Natural killer cell (primary cell): ENCODE measurements at regions not wholly inside any gene's neighbourhood (a gene's known extent, or its start where the extent isn't known, plus 50 kb on each side); places are given as distances from the start of the nearest gene placed in this dataset.

ENCODE experiments used
- ATAC-seq, 3 donors: fragments of 150-1000 bp in 2 of 3; fragments of 200-7000 bp in 1 of 3; cut with Tn5 transposase; 1 replicate in 1 of 3; 2 replicates in 2 of 3; pipeline ENCODE4 v1.10.0; 2021; ENCODE audit warnings: mild to moderate bottlenecking in 2 of 3, moderate library complexity in 2 of 3
- DNase-seq, 2 donors: peaks; one replicate each; pipeline versions ENCODE4 v3.0.0 to v3.0.0-alpha.2; 2013 to 2021; ENCODE audit warnings: mixed read lengths in 1 of 2
- H3K27ac ChIP-seq: one replicate; pipeline ENCODE4 v1.5.1; 2013; ENCODE audit warnings: mild to moderate bottlenecking, low read length
- H3K27me3 ChIP-seq: one replicate; pipeline ENCODE4 v1.6.1; 2013; ENCODE audit warnings: low read length; ENCODE audit not compliant: control insufficient read depth, insufficient read depth
- H3K36me3 ChIP-seq: one replicate; pipeline ENCODE4 v1.6.1; 2013; ENCODE audit warnings: low read length; ENCODE audit not compliant: control insufficient read depth, insufficient read depth
- H3K4me1 ChIP-seq: one replicate; pipeline ENCODE4 v1.6.1; 2013; ENCODE audit warnings: low read length; ENCODE audit not compliant: control insufficient read depth, insufficient read depth
- H3K4me3 ChIP-seq: one replicate; pipeline ENCODE4 v1.5.1; 2013; ENCODE audit warnings: low read length
- H3K9me3 ChIP-seq: one replicate; pipeline ENCODE4 v1.6.1; 2013; ENCODE audit warnings: low read length; ENCODE audit not compliant: control insufficient read depth, insufficient read depth
- H3K27ac Mint-ChIP-seq, 2 donors: one replicate each; pipeline ENCODE4 v1.8.0; 2022; ENCODE audit warnings: mild to moderate bottlenecking in 2 of 2, mixed read lengths in 2 of 2, moderate library complexity in 1 of 2
- H3K27me3 Mint-ChIP-seq, 2 donors: one replicate each; pipeline ENCODE4 v1.8.0; 2022; ENCODE audit warnings: low read depth in 2 of 2, mixed read lengths in 2 of 2
- H3K36me3 Mint-ChIP-seq: one replicate; pipeline ENCODE4 v1.8.0; 2022; ENCODE audit warnings: mixed read lengths
- H3K4me1 Mint-ChIP-seq, 2 donors: one replicate each; pipeline ENCODE4 v1.8.0; 2022; ENCODE audit warnings: mixed read lengths in 2 of 2
- H3K4me3 Mint-ChIP-seq: one replicate; pipeline ENCODE4 v1.8.0; 2022; ENCODE audit warnings: mild to moderate bottlenecking, moderate library complexity, mixed read lengths
- H3K9me3 Mint-ChIP-seq, 2 donors: one replicate each; pipeline ENCODE4 v1.8.0; 2022; ENCODE audit warnings: mixed read lengths in 2 of 2
- CTCF ChIP-seq: fragments of 200-600 bp; IDR thresholded peaks from one replicate; pipeline ENCODE4 v1.8.0; 2022; ENCODE audit warnings: antibody characterized with exemption
- WGBS: methylation state at CpG from one replicate; pipeline ENCODE4 v1.1.7; 2013; ENCODE audit warnings: missing lambda C conversion rate; ENCODE audit not compliant: insufficient coverage; 5-methylcytosine and 5-hydroxymethylcytosine counted together
- intact Hi-C: fragments of 100-400 bp; cut with micrococcal nuclease; formaldehyde crosslinking; loops from one replicate; pipeline ENCODE4 v1.14.2; 2022

GRCh38 chr19:28426730-28427225 is 786.2 kb downstream of the UQCRFS1 start:
- 71% methylated on average over 4 of the region's 4 CpGs for WGBS
- intact Hi-C loops: no loop called here
- Histone ChIP-seq H3K9me3 (no peaks in the 10 kb centered on the region), H3K27me3 (no peaks in the 10 kb centered on the region), H3K4me1 (peaks cover 8% of the 10 kb centered on the region), H3K27ac (no peak overlapping the region), H3K4me3 (no peak overlapping the region), H3K36me3 (no peaks in the 10 kb centered on the region)
- H3K36me3 Mint-ChIP-seq: no peaks in the 10 kb centered on the region
- no peak overlapping the region for H3K27ac Mint-ChIP-seq
- ATAC-seq (no peak), DNase-seq (no peak)
- TF ChIP-seq CTCF: no peak
- H3K4me1 Mint-ChIP-seq: peaks cover 36% of the 10 kb centered on the region in 2 donors
- H3K4me3 Mint-ChIP-seq: no peak overlapping the region
- peaks cover 0 to 3% of the 10 kb centered on the region in 2 donors for H3K27me3 Mint-ChIP-seq
- no peaks in the 10 kb centered on the region for H3K9me3 Mint-ChIP-seq

GRCh38 chr19:28426110-28426729 is 786.7 kb downstream of the UQCRFS1 start:
- H3K4me1 Mint-ChIP-seq: peaks cover 41% of the 10 kb centered on the region in 2 donors
- no peak overlapping the region for H3K27ac Mint-ChIP-seq
- peaks cover 14% of the 10 kb centered on the region for H3K4me1 ChIP-seq
- no peaks in the 10 kb centered on the region for H3K9me3 Mint-ChIP-seq
- H3K27me3 Mint-ChIP-seq: peaks cover 0 to 3% of the 10 kb centered on the region in 2 donors
- ATAC-seq (no peak), DNase-seq (no peak)
- H3K9me3 ChIP-seq: no peaks in the 10 kb centered on the region
- H3K27ac ChIP-seq: no peak overlapping the region
- H3K4me3 ChIP-seq: no peak overlapping the region
- intact Hi-C loops: no loop called here
- TF ChIP-seq CTCF: no peak
- H3K27me3 ChIP-seq: no peaks in the 10 kb centered on the region
- 71% methylated on average over 7 of the region's 7 CpGs for WGBS
- H3K4me3 Mint-ChIP-seq: no peak overlapping the region
- H3K36me3 Mint-ChIP-seq: no peaks in the 10 kb centered on the region
- H3K36me3 ChIP-seq: no peaks in the 10 kb centered on the region

GRCh38 chr19:28425046-28425931 is 787.7 kb downstream of the UQCRFS1 start:
- intact Hi-C loops: no loop called here
- Mint-ChIP-seq H3K9me3 (no peaks in the 10 kb centered on the region), H3K27me3 (peaks cover 0 to 3% of the 10 kb centered on the region in 2 donors), H3K36me3 (no peaks in the 10 kb centered on the region), H3K4me3 (no peak overlapping the region), H3K4me1 (peaks cover 50 to 51% of the 10 kb centered on the region in 2 donors), H3K27ac (no peak overlapping the region)
- H3K4me1 ChIP-seq: peaks cover 23% of the 10 kb centered on the region
- no peak overlapping the region for H3K27ac ChIP-seq
- H3K27me3 ChIP-seq: no peaks in the 10 kb centered on the region
- H3K9me3 ChIP-seq: no peaks in the 10 kb centered on the region
- no peak for TF ChIP-seq CTCF
- ATAC-seq: no peak
- no peak overlapping the region for H3K4me3 ChIP-seq
- H3K36me3 ChIP-seq: no peaks in the 10 kb centered on the region
- WGBS: 70% methylated on average over 10 of the region's 13 CpGs
- DNase-seq: no peak
